ENCODE measurements at regions not wholly inside any gene's neighbourhood (a gene's known extent, or its start where the extent isn't known, plus 50 kb on each side); places are given as distances from the start of the nearest gene placed in this dataset.

DNA sequence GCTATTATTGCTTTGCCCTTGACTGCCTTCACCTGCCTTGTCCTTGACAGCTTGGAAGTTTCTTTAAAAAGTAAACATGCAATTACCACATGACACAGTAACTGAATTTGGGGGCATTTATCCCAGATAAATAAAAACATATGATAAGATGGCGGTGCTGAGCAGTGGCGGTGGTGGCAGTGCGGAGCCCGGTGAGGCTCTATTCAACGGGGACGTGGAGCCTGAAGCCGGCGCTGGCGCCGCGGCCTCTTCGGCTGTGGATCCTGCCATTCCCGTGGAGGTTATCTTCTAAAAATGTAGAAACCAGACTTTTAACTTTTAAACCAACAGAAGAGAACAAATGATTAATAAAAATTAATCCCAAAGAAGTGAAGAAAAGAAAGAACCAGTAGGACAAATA lies 59.7 kb upstream of the ZDHHC15 start:
- no peak for TF ChIP-seq ZFP30 (CRISPR knock-in tag; IDR thresholded peaks at IDR 0.05)
- TF ChIP-seq ZC3H10 (CRISPR knock-in tag; IDR thresholded peaks at IDR 0.05): no peak
- TF ChIP-seq ARNTL (CRISPR knock-in tag; IDR thresholded peaks at IDR 0.05; ENCODE audit: borderline replicate concordance, low read depth): no peak
- TF ChIP-seq ZNF565 (CRISPR knock-in tag; conservative IDR thresholded peaks at IDR 0.05; ENCODE audit: low read depth): no peak
- TF ChIP-seq, protein P1, sequence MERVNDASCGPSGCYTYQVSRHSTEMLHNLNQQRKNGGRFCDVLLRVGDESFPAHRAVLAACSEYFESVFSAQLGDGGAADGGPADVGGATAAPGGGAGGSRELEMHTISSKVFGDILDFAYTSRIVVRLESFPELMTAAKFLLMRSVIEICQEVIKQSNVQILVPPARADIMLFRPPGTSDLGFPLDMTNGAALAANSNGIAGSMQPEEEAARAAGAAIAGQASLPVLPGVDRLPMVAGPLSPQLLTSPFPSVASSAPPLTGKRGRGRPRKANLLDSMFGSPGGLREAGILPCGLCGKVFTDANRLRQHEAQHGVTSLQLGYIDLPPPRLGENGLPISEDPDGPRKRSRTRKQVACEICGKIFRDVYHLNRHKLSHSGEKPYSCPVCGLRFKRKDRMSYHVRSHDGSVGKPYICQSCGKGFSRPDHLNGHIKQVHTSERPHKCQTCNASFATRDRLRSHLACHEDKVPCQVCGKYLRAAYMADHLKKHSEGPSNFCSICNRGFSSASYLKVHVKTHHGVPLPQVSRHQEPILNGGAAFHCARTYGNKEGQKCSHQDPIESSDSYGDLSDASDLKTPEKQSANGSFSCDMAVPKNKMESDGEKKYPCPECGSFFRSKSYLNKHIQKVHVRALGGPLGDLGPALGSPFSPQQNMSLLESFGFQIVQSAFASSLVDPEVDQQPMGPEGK (CRISPR knock-in tag; IDR thresholded peaks at IDR 0.05; ENCODE audit: borderline replicate concordance): no peak
- TF ChIP-seq, protein P2, sequence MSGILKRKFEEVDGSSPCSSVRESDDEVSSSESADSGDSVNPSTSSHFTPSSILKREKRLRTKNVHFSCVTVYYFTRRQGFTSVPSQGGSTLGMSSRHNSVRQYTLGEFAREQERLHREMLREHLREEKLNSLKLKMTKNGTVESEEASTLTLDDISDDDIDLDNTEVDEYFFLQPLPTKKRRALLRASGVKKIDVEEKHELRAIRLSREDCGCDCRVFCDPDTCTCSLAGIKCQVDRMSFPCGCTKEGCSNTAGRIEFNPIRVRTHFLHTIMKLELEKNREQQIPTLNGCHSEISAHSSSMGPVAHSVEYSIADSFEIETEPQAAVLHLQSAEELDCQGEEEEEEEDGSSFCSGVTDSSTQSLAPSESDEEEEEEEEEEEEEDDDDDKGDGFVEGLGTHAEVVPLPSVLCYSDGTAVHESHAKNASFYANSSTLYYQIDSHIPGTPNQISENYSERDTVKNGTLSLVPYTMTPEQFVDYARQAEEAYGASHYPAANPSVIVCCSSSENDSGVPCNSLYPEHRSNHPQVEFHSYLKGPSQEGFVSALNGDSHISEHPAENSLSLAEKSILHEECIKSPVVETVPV (CRISPR knock-in tag; IDR thresholded peaks at IDR 0.05): no peak
- TF ChIP-seq GLIS3 (CRISPR knock-in tag; IDR thresholded peaks at IDR 0.05): no peak
